ENCODE measurements at regions not wholly inside any gene's neighbourhood (a gene's known extent, or its start where the extent isn't known, plus 50 kb on each side); places are given as distances from the start of the nearest gene placed in this dataset.

DNA sequence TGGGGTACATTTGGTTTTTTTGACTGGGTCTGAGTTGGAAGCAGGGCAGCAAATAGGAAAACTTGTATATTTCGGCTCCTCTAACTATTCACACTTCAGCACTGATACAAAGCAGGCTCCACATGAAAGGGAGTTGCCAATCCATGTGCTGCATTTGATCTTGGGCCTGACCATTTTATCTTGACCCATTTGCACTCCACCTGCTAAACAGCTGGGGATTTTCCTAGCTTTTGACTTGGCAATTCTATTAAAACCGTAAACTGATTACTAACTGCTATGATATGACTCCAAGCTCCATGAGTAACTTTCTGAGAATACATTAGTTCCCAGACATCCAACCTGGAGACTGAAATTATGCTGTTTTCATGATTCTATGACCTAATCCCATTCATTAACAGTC is 797.1 kb downstream of the BCL11B start:
- no peak for DNase-seq

DNA sequence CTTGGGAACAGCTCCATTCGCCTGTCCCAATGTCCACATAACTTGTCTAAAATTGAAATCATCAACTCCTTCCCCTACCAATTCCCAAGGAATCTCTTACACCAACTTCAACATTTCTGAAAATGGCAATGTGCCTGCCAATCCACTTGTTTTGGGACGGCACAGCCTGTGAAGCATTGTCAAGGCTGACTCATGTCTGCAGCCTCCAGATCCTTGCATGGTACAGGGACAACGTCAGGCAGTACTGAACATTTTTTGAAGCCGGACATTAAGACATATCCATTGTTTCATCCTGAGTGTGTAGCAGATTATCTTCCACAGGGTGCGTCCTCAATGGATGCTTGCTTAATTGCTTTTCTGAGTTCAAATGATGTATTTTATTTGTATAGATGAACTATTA is 794.1 kb downstream of the BCL11B start:
- no peak for DNase-seq

DNA sequence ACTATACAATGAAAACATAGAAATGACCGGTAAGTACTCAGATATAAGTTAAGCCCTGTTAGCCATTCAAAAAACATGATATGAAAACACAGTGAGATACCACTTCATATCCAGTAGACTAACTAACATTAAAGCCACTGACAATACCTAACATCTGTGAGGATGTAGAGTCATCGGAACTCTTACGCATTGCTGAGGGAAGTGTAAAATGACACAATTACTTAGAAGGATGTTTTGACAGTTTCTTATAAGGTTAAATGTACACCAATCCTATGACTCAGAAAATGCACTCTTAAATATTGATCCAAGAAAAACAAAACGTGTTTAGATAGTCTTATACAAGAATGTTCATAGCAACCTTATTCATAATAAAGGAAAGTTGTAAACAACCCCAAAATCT is 782.9 kb downstream of the BCL11B start:
- DNase-seq = no peak

DNA sequence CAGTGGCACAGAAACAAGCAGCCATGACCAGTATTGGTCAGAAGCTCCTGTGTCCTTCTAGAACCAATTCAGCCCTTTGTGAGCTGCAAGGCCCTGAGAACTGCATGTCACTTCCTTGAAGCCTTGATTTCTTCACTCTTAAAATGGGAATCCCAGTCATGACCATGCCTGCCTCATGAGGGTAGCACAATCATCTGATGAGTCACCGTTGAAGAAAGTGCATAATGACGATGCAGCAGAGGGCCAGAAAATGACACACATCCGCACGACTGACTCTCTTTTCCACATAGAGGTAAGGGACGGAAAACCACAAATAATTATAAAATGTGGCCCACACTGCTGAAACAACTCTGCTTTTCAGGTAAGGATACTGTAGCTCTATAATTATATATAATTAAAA is 777.4 kb downstream of the BCL11B start:
- no peak for DNase-seq

DNA sequence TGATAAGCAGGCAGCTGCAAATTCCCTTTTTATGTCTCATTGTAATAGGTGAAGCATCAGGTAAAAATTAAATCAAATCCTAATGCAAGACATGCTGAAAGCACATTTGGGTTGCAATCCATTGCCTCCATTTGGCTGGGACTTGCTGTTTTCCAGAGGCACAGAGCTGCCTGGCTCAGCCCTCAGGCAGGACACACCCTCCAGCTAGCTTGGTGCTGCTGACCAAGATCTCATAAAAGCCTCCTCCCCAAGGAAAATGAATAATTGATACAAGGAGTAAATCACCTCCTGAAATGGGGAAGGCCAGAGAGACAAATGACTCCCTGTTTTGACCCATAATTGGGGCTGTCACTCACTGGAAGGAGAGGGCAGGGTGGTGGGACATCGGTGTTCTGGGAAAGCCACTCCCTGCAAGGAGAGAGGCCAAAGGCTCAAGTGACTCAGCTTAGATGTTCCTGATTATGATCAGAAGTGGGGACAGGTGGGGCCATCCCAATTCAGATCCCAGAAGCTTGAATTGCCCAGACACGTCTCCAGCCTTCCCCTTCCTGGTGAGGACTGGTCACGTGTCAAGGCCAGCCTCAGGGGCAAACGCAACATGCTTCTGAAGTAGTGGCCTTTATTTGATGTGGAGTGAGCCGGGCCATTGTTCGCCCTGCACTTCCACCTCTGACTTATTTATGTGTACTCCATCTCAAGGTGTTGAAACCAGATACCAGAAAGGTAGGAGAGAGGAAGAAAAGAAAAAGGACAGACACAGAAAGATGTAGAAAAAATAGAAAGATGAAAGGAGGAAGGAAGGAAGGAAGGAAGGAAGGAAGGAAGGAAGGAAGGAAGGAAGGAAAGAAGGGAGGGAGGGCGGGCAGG is 773.7 kb downstream of the BCL11B start:
- no peak for DNase-seq

DNA sequence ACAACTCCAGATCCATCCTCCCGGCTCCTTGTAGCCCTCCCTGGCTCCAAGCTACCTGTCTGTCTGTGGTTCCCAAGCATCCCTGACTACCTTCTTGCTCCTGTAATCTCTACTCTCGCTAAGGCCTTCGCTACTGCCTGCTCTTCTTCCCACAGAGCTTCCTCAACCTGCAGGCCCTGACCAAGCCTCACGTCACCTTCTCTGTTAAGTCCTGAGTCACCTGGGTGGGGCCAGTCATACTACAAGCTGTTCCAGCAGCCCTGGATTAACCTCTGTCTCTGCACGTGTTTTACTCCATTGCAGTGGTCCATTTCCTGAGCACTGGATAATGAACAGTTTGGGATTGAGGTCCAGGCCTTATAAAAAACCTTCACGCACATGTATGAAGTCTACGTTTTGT is 770.7 kb downstream of the BCL11B start:
- no peak for DNase-seq

DNA sequence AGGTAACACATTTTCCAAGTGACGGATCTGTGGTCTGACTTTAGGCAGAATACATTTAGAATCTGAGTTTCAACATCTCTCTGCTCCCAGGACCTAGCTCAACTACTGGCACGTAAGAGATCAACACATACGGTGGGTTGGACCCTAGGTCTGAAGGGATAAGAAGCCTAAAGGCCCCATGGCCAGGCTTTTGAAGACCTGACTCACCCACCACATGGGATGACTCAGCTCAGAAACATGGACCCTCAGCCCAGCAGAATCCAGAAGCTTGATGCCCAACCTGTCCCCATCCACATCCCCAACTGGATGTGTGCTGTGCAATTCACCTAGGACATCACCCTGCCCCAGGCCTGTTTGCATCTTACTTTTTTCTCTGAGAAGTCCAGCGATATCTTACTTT is 770.2 kb downstream of the BCL11B start:
- DNase-seq = no peak

DNA sequence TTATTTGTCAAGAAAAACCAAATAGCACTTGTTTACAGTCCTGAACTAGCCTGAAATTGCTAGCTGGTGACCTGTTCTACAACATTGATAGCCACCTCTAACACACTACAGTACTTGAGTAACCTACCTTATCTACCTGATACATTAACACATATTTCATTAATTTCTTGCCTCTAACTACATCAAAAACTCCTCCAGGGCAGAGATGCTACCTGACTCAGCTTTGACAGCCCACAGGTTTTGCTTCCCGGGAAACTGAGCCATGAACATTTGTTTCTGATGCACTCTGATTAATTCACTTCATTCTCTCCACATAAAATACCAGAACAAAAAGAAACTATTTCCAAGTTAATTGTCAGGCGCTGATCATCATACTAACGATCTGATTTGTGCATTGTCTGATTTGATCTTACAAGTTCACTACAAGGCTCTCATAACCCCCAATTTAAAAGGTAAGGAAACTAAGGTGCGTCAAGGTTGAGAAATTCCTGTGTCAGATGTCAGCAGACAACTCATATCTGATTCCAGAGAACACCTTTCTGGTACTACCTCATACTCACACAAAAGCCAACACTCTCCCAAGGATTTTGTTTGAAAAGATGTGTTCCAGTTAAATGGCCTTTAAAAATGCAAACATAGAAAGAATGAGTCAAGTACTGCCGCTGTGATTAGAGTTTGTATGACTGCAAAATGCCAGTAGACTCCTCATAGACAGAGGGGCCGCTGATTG is 768.7 kb downstream of the BCL11B start:
- no peak for DNase-seq

DNA sequence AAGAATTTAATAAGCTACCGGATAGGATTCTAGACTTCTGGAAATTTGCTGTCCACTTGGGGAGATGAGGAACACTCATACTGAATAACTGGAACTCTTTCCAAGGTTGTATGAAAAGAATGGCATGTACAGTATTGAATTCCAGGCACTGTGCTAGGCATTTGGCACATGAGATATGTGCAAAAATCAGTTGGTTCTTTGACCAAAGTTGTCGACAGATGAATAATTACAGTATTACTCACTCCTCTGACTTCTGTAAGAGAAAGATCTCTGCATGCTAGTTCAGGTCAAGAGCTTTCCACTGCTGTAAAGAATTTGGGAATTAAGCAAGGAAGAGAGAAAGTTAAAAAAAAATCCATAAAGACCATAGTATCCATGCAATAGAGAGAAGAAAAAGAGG is 764.7 kb downstream of the BCL11B start:
- no peak for DNase-seq

DNA sequence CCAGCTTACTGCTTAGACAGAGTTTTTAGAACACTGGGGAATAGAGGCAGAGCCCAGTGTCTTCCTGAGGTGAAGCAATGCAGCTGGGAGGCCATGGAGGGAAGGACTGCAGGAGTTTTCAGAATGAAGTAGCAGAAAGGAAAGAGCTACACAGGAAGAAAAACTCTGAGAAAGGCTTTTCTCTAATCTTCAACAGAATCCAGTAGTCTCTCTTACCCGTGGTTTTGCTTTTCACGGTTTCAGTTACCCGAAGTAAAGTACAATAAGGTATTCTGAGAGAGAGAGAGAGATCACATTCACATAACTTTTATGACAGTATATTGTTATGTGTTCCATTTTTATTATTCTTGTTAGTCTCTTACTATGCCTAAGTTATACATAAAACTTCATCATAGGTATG is 761.6 kb downstream of the BCL11B start:
- no peak for DNase-seq

DNA sequence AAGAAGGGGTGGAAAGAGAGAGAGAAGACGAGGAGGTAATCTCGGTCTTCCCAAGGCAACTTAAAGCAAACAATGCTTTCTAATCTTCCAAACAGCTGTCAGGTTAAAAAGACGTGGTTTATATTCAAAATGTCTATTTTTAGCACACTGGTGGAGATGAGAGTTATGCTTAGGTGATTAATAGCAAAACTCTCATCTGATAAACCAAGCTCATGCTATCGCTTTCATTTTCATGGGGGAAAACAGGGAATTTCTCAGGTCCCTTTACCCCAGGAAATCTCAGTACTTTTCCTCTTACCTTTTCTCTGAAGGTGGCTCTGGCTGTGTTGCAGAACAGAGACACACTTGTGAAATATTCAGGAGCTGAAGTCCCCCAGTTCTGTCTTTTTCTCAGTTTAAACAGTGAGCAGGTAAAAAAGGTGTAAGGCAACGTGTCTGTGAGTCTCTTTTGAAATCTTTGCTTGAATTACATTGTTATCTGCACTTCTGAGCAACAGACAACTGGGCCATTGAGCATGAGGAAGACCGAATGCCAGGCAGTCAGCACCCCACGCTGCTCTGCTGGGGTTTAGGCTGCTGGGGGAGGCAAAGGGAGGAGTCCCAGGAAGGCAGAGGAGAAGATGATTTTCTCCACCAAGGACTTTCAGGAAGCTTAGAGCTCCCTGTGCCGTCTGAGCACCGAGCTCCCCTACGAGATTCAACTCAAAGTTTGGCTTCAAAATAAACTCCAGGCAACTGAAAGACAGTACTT is 759.3 kb downstream of the BCL11B start:
- DNase-seq = no peak

DNA sequence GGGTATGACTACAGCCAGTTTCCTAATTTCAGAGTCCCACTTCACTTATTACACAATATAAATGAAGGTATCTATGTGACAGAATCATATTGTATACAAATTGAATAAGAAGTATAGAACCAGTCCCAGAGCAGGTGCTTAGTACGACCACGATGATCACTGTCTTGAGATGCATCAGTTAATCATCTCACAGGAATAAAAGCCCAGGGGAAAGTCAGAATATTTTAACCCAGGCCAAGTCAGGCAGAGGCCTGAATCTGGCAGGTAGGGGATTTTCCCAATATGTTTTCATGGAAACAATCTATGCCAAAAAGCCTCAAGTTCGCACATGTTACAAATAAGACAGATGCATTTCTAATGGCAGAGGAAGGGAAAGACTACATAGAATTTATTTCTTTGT is 758.4 kb downstream of the BCL11B start:
- no peak for DNase-seq

DNA sequence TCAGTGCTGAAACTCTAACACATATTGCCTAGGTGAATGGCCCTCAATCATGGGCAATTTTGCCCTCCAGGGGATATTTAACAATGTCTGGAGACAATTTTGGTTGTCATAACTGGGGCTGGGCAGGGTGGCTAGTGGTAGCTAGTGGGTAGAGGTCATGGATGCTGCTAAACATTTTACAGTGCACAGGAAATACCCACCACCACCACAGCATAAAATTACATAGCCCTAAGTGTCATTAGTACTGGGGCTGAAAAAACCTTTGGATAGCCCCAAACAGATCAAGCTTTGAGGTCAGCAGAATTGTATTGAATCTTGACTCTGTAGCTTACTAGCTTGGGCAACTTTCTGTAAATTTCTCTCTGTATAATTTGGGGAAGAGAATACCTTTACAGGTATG is 758.0 kb downstream of the BCL11B start:
- DNase-seq = no peak

DNA sequence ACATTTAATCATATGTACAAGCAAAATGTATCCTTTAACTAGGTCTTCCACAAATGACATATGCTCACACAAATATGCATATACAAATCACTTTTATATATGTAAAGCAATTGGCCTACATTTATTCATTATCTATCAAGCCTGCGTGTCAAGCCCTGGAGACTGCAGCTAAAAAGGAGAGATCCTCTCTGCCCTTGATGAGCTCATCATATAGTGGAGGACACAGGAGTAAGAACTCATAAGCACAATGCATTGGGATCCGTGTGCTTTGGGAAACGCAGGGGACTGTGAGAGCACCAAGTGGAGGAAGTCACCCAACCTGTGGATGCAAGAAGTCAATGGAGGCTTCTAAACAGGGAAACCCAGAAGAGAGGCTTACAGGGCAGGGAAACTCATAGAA is 735.7 kb downstream of the BCL11B start:
- no peak for DNase-seq

DNA sequence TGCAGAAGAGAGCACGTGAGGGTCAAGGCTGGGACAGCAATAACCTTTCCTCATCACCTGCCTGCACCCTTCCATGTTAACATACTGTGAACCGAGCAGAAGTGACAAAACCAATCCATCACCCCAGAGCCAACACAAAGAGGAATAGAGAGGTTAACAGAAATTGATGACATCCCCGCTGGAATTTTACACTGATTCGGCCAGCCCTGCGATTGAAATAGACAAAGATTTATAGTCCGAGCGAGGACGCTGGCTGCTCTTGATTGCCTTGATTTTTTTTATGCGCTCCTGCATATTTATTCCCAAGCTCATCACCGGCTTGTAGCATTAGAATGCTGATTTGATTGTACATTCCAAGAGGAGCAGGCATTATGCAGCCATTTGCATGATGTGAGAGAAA is 729.7 kb downstream of the BCL11B start:
- DNase-seq = no peak

DNA sequence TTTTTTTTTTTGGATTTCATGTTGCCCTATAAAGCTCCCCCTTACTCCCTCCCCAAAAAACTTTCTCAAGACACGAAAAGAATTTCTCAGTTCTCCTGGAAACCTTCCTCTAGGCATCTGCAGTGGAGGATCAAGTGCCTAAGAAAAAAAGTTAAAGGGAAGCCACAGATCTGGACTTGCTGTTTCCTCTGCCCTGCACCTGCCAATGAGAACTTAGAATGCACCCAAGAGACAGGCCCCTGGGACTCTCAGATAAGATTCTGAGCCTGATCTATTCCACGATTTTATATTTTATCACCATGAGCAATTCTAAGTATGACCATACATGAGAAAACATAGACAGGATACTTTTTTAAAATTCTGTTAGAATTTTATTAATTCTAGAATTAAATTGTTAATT is 728.9 kb downstream of the BCL11B start:
- DNase-seq = no peak

DNA sequence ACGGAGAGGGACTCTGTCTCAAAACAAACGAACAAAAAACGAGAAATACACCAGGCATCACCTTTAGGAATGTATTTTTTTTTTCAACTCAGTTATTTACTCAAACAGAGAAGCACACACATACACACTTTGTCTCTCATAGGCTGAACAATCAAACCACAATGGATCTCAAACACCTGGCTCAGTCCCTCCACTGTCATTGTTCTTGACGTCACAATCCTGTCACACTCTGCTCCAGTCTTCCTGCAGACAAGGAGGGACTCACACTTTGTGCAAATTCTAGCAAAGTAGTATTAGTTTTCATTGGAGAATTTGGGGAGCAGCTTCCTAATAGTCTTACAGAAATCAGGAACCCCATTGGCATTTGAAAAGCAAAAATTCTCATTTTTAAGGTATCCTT is 727.8 kb downstream of the BCL11B start:
- DNase-seq = no peak

DNA sequence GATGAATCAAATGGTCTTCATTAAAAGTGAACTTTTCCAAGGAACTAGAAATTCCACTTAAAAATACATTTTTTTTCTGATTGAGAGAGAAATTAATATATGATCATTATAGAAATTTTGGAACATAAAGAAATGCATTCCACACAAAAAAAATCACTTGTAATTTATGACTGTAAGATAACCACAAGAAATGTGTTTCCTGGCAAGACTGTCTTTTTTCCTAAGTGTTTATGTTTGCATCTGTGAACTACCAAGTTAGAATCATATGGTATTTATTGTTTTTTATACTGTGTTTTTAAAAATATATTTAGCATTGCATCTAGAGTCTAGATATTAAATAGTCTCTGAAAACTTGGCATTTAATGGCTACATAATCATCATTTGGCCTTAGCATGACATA is 726.8 kb downstream of the BCL11B start:
- DNase-seq = no peak

DNA sequence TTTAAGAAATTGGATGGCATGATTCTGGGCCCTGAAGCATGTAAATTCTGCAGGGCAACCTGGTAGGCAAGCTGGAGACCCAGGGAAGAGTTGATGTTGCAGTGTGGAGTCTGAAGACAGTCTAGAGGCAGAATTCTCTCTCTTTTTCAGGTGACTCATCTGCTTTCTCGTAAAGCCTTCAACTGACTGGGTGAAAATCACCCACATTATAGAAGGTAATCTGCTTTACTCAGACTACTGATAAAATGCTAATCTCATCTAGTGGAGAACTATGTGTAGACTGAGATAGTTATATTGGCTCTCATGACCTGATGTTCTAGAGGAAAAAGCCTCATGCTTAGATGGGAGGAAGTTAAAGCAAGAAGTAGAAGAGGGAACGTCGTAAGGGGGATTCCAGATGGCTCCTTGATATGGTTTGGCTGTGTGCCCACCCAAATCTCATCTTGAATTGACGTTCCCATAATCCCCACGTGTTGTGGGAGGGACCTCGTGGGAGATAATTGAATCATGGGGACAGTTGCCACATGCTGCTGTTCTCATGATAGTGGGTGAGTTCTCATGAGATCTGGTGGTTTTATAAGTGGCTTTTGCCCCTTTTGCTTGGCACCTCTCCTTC is 723.8 kb downstream of the BCL11B start:
- DNase-seq = no peak

DNA sequence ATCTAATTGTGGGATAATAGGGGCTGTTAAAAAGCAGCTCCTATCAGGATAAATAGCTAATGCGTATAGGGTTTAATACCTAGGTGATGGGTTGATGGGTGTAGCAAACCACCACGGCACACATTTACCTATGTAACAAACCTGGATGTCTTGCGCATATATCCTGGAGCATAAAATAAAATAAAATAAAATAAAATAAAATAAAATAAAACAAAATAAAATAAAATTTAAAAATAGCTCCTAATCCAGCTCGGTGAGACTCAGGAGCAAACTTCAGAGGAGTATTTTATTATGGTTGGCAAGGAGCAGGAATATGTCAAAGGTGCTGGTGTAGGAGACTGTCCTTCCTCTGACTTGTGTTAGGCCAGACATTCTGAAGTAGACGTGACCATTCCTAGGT is 721.0 kb downstream of the BCL11B start:
- no peak for DNase-seq

DNA sequence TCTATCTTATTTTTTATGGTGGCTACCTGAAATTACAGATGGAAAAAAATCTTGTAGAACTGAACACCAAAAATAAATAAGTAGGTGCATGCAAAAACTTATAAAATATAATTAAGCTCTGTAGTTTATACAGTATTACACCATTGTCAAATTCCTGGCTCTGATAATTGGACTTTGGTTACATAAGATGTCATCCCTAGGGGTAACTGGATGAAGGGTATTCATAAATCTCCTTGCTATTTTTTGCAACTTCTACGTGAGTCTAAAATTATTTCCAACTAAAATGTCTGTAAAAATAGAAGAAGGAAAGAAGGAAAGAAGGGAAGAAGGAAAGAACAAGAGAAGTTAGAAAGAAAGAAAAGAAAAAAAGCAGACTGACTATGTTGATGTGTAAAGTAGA is 716.6 kb downstream of the BCL11B start:
- DNase-seq = no peak

DNA sequence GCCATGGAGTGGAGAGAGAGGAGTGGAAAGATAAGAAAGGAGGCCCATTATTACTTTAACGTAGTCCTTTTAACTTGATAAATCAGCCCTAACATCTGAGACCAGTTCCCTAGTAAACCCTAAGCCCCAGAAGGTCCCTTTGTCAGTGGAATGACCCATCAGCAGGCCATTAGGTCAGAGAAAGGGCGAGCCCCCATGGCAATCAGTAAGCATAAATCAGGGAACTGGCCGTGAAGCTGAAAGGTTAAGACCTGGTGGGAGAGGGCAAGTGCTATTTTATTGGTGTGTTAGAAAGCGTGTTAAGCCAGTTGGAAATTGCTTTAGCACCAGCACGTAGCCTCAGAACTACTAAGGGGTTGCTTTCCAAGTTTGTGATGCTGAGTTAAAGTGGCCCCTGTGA is 708.0 kb downstream of the BCL11B start:
- DNase-seq = no peak

DNA sequence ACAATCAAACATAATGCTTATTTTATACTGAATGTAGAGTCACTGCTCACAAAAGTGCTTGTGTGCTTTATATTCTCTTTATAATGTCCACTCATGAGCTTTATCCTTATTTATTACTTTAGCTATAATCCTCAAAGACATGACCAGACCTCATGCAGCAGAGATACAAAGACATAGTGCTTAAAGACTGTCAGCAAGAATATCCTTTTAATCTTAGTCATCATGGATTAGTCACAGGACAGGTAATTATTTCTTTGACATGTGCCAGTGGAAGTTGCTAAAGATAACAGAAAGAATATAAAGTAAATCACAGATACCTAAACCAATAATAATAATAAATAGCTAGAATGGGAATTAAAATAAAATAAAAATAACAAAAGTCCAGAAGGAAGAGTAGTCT is 707.5 kb downstream of the BCL11B start:
- DNase-seq = no peak
